K562 (cell line): ENCODE measurements at regions not wholly inside any gene's neighbourhood (a gene's known extent, or its start where the extent isn't known, plus 50 kb on each side); places are given as distances from the start of the nearest gene placed in this dataset.

Experiments used
- ATAC-seq: fragments of 200-7000 bp; cut with Tn5 transposase; 3 replicates; pipeline ENCODE4 v1.9.1; 2020; ENCODE audit warnings: moderate library complexity
- BruUV-seq: library from RNA; stranded (reverse); fragments of 400-500 nt; replicated peaks from 2 replicates; lab custom pipeline; 2021; lab: Mats Ljungman, UMichigan
- CTCF ChIA-PET: fragments of 300-600 bp; formaldehyde crosslinking; extraction: SDS; loops from one replicate; lab custom pipeline; 2021; ENCODE audit warnings: low intra/inter-chr PET ratio; lab: Yijun Ruan, JAX
- POLR2A ChIA-PET: fragments of 300-600, 350-650 bp; sonication (Branson Sonifier 250); formaldehyde crosslinking; extraction: SDS; loops from one replicate; lab custom pipeline; 2021; ENCODE audit warnings: antibody characterized with exemption, inconsistent platforms; lab: Yijun Ruan, JAX
- DNase-seq, 4 experiments: peaks; one replicate each; pipeline versions ENCODE4 v3.0.0 to v3.0.0-alpha.2; 2011 to 2018; ENCODE audit warnings: low spot score in 3 of 4, mixed read lengths in 3 of 4; ENCODE audit errors: extremely low read depth in 1 of 4
- FAIRE-seq: peaks from 2 replicates; lab custom pipeline; 2011; peaks lifted over from hg19 to GRCh38; lab: Jason Lieb, UNC
- H2AFZ ChIP-seq: 2 replicates; pipeline ENCODE4 v1.6.0; 2011; ENCODE audit warnings: low read depth, low read length, control low read depth, inconsistent platforms
- H3K27ac ChIP-seq: fragments of 200-600 bp; 3 replicates; pipeline ENCODE4 v1.8.0; 2011; ENCODE audit warnings: low read depth, mild to moderate bottlenecking, control low read depth, inconsistent platforms, low read length, moderate library complexity, mixed read lengths; ENCODE audit errors: extremely low read depth
- H3K27me3 ChIP-seq, 2 experiments: fragments of 300-600 bp in 1 of 2; 2 replicates in 1 of 2; 3 replicates in 1 of 2; pipeline versions ENCODE4 v1.6.0 to v1.8.0; 2011; ENCODE audit warnings: inconsistent platforms in 2 of 2, low read length in 2 of 2, mild to moderate bottlenecking in 1 of 2, mixed read lengths in 1 of 2, moderate library complexity in 1 of 2; ENCODE audit not compliant: control insufficient read depth in 2 of 2, insufficient read depth in 2 of 2
- H3K36me3 ChIP-seq: fragments of 300-600 bp; 3 replicates; pipeline ENCODE4 v1.8.0; 2011; ENCODE audit warnings: mild to moderate bottlenecking, low read length, inconsistent platforms; ENCODE audit not compliant: control insufficient read depth, insufficient read depth
- H3K4me1 ChIP-seq, 2 experiments: fragments of 200-600 bp in 1 of 2; replicated peaks in 1 of 2; 2 replicates in 1 of 2; 3 replicates in 1 of 2; pipeline versions ENCODE4 v1.5.1 to v1.8.0; 2011; ENCODE audit warnings: inconsistent platforms in 2 of 2, low read length in 2 of 2, mild to moderate bottlenecking in 1 of 2, mixed read lengths in 1 of 2, moderate library complexity in 1 of 2; ENCODE audit not compliant: control insufficient read depth in 2 of 2, insufficient read depth in 2 of 2
- H3K4me2 ChIP-seq: 2 replicates; pipeline ENCODE4 v1.6.1; 2011; ENCODE audit warnings: low read length, control low read depth, inconsistent platforms, mixed read lengths; ENCODE audit not compliant: insufficient read depth
- H3K4me3 ChIP-seq: fragments of 200-600 bp; sonication (generic), shearing (Covaris generic); 2 replicates; pipeline ENCODE4 v1.5.1; 2016; ENCODE audit warnings: control low read depth, inconsistent platforms
- H3K79me2 ChIP-seq: fragments of 200-600 bp; 3 replicates; pipeline ENCODE4 v1.8.0; 2011; ENCODE audit warnings: low read length, inconsistent platforms; ENCODE audit not compliant: control insufficient read depth, insufficient read depth
- H3K9ac ChIP-seq, 2 experiments: 2 replicates each; pipeline versions ENCODE4 v1.6.0 to v1.6.1; 2011; ENCODE audit warnings: low read depth in 2 of 2, low read length in 2 of 2, control low read depth in 1 of 2, inconsistent platforms in 1 of 2, mild to moderate bottlenecking in 1 of 2, mixed read lengths in 1 of 2; ENCODE audit not compliant: insufficient read depth in 1 of 2
- H3K9me1 ChIP-seq: one replicate; pipeline ENCODE4 v1.6.0; 2011; ENCODE audit warnings: inconsistent platforms, mild to moderate bottlenecking, low read length, moderate library complexity; ENCODE audit not compliant: control insufficient read depth, insufficient read depth
- H3K9me3 ChIP-seq: replicated peaks from 2 replicates; pipeline ENCODE4 v1.5.1; 2011; ENCODE audit warnings: low read depth, low read length, inconsistent platforms; ENCODE audit not compliant: control insufficient read depth, insufficient read depth
- H4K20me1 ChIP-seq: replicated peaks from 2 replicates; pipeline ENCODE4 v1.6.1; 2011; ENCODE audit warnings: low read length, inconsistent platforms, mixed read lengths; ENCODE audit not compliant: control insufficient read depth, insufficient read depth
- HNRNPUL1 ChIP-seq: fragments of 200-400 bp; formaldehyde crosslinking; IDR thresholded peaks from 2 replicates; pipeline ENCODE4 v1.6.1; 2017; ENCODE audit warnings: low read length
- WGBS: fragments of 100-300 bp; shearing (Covaris generic); methylation state at CpG from one replicate; pipeline ENCODE4 v1.1.6; 2016; ENCODE audit warnings: low coverage, mixed read lengths; ENCODE audit not compliant: insufficient coverage; ENCODE audit errors: missing lambda C conversion rate; 5-methylcytosine and 5-hydroxymethylcytosine counted together
- in situ Hi-C: fragments of 300-500 bp; cut with MboI; formaldehyde crosslinking; loops from 4 replicates; pipeline ENCODE4 v1.15.0; 2018; ENCODE audit warnings: inconsistent platforms, mixed read lengths
- intact Hi-C: fragments of 100-400 bp; cut with micrococcal nuclease; formaldehyde crosslinking; loops from 2 replicates; pipeline ENCODE4 v1.14.2; 2022
- TF ChIP-seq, protein P1 (sequence below): fragments of 250-450 bp; sonication (Bioruptor Pico); IDR thresholded peaks from 2 replicates; pipeline ENCODE4 v1.4.0; 2020

DNA sequence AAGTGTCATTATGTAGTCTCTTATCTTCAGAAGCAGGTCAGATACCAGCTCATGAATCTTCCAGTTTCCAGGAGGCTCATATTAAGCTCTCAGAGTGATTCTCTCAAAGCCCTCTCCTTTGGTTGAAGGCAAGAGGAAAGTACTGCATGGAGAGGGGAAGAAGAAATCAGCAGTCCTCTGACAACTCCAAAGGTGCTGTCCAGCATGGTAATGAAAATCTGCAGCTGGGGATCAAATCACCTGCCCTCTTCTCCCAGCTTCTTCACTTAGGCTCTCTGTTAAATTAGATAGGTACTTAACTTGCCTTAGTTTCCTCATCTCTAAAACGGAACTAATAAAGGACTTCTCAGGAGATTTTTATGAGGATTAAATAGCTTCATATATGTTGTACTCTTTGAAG is 738.8 kb upstream of the GOLIM4 start:
- Histone ChIP-seq H3K36me3 (no peaks in the 10 kb centered on the region), H2AFZ (no peak overlapping the region), H3K4me3 (no peak overlapping the region), H3K4me1 (no peaks in the 10 kb centered on the region), H3K27ac (no peak overlapping the region), H4K20me1 (no peaks in the 10 kb centered on the region), H3K27me3 (no peaks in the 10 kb centered on the region), H3K9ac (no peak overlapping the region), H3K9me1 (no peaks in the 10 kb centered on the region), H3K9me3 (no peaks in the 10 kb centered on the region), H3K79me2 (no peaks in the 10 kb centered on the region), H3K4me2 (no peak overlapping the region)
- in situ Hi-C loops (no loop called here), intact Hi-C loops (no loop called here)
- no peak for TF ChIP-seq HNRNPUL1
- TF ChIP-seq, protein P1, sequence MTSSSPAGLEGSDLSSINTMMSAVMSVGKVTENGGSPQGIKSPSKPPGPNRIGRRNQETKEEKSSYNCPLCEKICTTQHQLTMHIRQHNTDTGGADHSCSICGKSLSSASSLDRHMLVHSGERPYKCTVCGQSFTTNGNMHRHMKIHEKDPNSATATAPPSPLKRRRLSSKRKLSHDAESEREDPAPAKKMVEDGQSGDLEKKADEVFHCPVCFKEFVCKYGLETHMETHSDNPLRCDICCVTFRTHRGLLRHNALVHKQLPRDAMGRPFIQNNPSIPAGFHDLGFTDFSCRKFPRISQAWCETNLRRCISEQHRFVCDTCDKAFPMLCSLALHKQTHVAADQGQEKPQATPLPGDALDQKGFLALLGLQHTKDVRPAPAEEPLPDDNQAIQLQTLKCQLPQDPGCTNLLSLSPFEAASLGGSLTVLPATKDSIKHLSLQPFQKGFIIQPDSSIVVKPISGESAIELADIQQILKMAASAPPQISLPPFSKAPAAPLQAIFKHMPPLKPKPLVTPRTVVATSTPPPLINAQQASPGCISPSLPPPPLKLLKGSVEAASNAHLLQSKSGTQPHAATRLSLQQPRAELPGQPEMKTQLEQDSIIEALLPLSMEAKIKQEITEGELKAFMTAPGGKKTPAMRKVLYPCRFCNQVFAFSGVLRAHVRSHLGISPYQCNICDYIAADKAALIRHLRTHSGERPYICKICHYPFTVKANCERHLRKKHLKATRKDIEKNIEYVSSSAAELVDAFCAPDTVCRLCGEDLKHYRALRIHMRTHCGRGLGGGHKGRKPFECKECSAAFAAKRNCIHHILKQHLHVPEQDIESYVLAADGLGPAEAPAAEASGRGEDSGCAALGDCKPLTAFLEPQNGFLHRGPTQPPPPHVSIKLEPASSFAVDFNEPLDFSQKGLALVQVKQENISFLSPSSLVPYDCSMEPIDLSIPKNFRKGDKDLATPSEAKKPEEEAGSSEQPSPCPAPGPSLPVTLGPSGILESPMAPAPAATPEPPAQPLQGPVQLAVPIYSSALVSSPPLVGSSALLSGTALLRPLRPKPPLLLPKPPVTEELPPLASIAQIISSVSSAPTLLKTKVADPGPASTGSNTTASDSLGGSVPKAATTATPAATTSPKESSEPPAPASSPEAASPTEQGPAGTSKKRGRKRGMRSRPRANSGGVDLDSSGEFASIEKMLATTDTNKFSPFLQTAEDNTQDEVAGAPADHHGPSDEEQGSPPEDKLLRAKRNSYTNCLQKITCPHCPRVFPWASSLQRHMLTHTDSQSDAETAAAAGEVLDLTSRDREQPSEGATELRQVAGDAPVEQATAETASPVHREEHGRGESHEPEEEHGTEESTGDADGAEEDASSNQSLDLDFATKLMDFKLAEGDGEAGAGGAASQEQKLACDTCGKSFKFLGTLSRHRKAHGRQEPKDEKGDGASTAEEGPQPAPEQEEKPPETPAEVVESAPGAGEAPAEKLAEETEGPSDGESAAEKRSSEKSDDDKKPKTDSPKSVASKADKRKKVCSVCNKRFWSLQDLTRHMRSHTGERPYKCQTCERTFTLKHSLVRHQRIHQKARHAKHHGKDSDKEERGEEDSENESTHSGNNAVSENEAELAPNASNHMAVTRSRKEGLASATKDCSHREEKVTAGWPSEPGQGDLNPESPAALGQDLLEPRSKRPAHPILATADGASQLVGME (CRISPR knock-in tag), result no peak
- FAIRE-seq (no peak), DNase-seq (no peak), ATAC-seq (no peak)
- WGBS, result 9% methylated on average over 1 of the region's 1 CpG
- ChIA-PET POLR2A (interaction anchor here (0.8 kb wide), 1 partner anchor 9 kb away, joined by 3 read pairs; no protein-coding TSS in a partner anchor), CTCF (no interaction called here)
- BruUV-seq, result no TSS peak
